ENCODE measurements at regions not wholly inside any gene's neighbourhood (a gene's known extent, or its start where the extent isn't known, plus 50 kb on each side); places are given as distances from the start of the nearest gene placed in this dataset.

DNA sequence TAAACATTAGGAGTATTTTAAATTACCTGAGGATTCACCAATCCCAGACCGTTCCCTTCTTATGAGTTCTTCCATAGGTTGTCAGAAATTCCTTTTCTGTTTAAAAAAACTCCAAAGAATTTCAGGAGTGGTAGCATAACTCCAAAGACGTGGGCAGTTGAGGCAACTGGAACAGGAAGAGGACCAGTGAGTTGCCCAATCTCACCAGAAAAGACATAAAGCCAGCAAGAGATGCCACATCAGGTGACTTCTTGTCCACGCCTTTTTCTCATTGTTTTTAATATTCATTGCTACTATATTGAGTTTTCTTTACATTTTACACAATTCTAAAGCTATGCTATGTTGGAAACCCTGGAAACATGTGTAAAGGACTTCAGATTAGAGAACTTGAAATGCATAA is 88.1 kb upstream of the JAK1 start:
- Histone ChIP-seq H3K4me2 (ENCODE audit: low read length) (no peak overlapping the region), H3K27ac (ENCODE audit: low read depth, low read length, poor library complexity, severe bottlenecking) (no peak overlapping the region)

DNA sequence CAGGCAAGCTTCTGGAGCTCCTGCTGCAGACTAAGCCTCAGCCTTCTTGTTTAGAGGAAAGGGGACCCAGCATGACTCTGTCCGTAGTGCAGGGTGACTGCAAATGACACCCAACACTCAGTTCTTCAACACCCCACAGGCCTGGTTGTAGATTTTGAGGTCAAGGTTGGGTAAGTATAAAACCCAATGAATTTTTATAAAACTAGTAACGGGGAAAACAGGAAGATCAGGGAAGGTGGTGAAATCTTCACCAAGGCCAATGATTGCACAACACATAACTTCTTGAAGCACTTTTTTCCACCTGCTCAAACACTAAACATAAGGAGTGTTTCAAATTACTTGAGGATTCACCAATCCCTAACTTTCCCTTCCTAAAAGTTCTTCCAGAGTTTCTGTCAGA is 89.4 kb upstream of the JAK1 start:
- H3K79me2 ChIP-seq (ENCODE audit: insufficient read depth, low read length), result no peaks in the 10 kb centered on the region
- H3K27me3 ChIP-seq (ENCODE audit: insufficient read depth, low read length), result no peaks in the 10 kb centered on the region
- no peaks in the 10 kb centered on the region for H3K9me2 ChIP-seq (ENCODE audit: low read depth, low read length)
- no peaks in the 10 kb centered on the region for H4K20me1 ChIP-seq (ENCODE audit: insufficient read depth, low read length)
- H3K9ac ChIP-seq (ENCODE audit: low read length), result no peak overlapping the region
- H3K36me3 ChIP-seq (ENCODE audit: insufficient read depth, low read length), result peaks cover 5% of the 10 kb centered on the region; the same call in 1 of the 2 replicates
- H3K4me2 ChIP-seq (ENCODE audit: low read length), result no peak overlapping the region
- H3K27ac ChIP-seq (ENCODE audit: low read depth, low read length, poor library complexity, severe bottlenecking), result no peak overlapping the region
- H3K9me3 ChIP-seq (ENCODE audit: low read length), result no peaks in the 10 kb centered on the region
- no peaks in the 10 kb centered on the region for H3K4me1 ChIP-seq (ENCODE audit: insufficient read depth, low read length, severe bottlenecking)
- H3F3A ChIP-seq (ENCODE audit: insufficient read depth, low read length), result no peaks in the 10 kb centered on the region
- no peak overlapping the region for H3K4me3 ChIP-seq (ENCODE audit: low read depth, low read length, poor library complexity, severe bottlenecking)
- TF ChIP-seq CTCF (IDR thresholded peaks at IDR 0.05; ENCODE audit: low read length) (no peak), EZH2 (IDR thresholded peaks at IDR 0.05; ENCODE audit: borderline replicate concordance, low read length) (no peak)
- H2AFZ ChIP-seq (ENCODE audit: low read length), result no peak overlapping the region

More for the DNA sequence above, 88.1 kb upstream of the JAK1 start:
- H3K36me3 ChIP-seq (ENCODE audit: insufficient read depth, low read length), result peaks cover 5% of the 10 kb centered on the region; the same call in 1 of the 2 replicates
- H3K79me2 ChIP-seq (ENCODE audit: insufficient read depth, low read length), result no peaks in the 10 kb centered on the region
- no peaks in the 10 kb centered on the region for H3K4me1 ChIP-seq (ENCODE audit: insufficient read depth, low read length, severe bottlenecking)
- H4K20me1 ChIP-seq (ENCODE audit: insufficient read depth, low read length), result no peaks in the 10 kb centered on the region
- H3K9ac ChIP-seq (ENCODE audit: low read length), result no peak overlapping the region
- H3K27me3 ChIP-seq (ENCODE audit: insufficient read depth, low read length), result no peaks in the 10 kb centered on the region
- TF ChIP-seq CTCF (IDR thresholded peaks at IDR 0.05; ENCODE audit: low read length) (no peak), EZH2 (IDR thresholded peaks at IDR 0.05; ENCODE audit: borderline replicate concordance, low read length) (no peak)
- no peaks in the 10 kb centered on the region for H3K9me3 ChIP-seq (ENCODE audit: low read length)
- H2AFZ ChIP-seq (ENCODE audit: low read length), result no peak overlapping the region
- no peak overlapping the region for H3K4me3 ChIP-seq (ENCODE audit: low read depth, low read length, poor library complexity, severe bottlenecking)
- H3F3A ChIP-seq (ENCODE audit: insufficient read depth, low read length), result no peaks in the 10 kb centered on the region
- H3K9me2 ChIP-seq (ENCODE audit: low read depth, low read length), result no peaks in the 10 kb centered on the region

DNA sequence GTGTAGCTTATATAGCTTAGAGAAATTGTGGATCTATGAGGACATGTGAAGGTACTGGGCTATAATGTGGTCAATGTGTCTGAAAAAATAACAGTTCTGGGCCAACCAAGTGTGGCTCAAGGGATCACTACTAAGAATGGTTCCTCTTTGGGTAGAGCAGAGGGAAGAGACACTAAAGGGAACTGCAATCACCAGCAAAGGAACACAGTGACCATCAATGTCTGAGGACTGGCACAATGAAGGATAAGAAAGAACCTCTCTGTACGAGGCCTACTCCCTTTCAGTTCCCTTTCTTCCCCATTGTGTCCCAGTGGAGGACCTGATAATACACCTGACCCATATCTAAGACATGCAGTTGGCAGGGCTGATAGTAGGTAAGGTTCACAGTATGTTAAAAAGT is 89.9 kb upstream of the JAK1 start:
- H3K9ac ChIP-seq (ENCODE audit: low read length), result no peak overlapping the region
- no peak overlapping the region for H3K4me3 ChIP-seq (ENCODE audit: low read depth, low read length, poor library complexity, severe bottlenecking)
- no peak overlapping the region for H2AFZ ChIP-seq (ENCODE audit: low read length)
- no peaks in the 10 kb centered on the region; the same call in 1 of the 2 replicates for H3F3A ChIP-seq (ENCODE audit: insufficient read depth, low read length)
- no peaks in the 10 kb centered on the region for H3K4me1 ChIP-seq (ENCODE audit: insufficient read depth, low read length, severe bottlenecking)
- H3K9me2 ChIP-seq (ENCODE audit: low read depth, low read length), result no peaks in the 10 kb centered on the region
- H3K27ac ChIP-seq (ENCODE audit: low read depth, low read length, poor library complexity, severe bottlenecking), result no peak overlapping the region
- H3K9me3 ChIP-seq (ENCODE audit: low read length), result no peaks in the 10 kb centered on the region
- no peaks in the 10 kb centered on the region for H3K27me3 ChIP-seq (ENCODE audit: insufficient read depth, low read length)
- H3K79me2 ChIP-seq (ENCODE audit: insufficient read depth, low read length), result no peaks in the 10 kb centered on the region
- H3K4me2 ChIP-seq (ENCODE audit: low read length), result no peak overlapping the region
- H3K36me3 ChIP-seq (ENCODE audit: insufficient read depth, low read length), result peaks cover 5% of the 10 kb centered on the region; the same call in 1 of the 2 replicates
- TF ChIP-seq EZH2 (IDR thresholded peaks at IDR 0.05; ENCODE audit: borderline replicate concordance, low read length), result no peak
- TF ChIP-seq CTCF (IDR thresholded peaks at IDR 0.05; ENCODE audit: low read length), result no peak
- no peaks in the 10 kb centered on the region for H4K20me1 ChIP-seq (ENCODE audit: insufficient read depth, low read length)

All from OCI-LY1 (cell line).